ENCODE measurements at regions not wholly inside any gene's neighbourhood (a gene's known extent, or its start where the extent isn't known, plus 50 kb on each side); places are given as distances from the start of the nearest gene placed in this dataset.
"Not testable (repeated sequence)": the region's sequence is repeated elsewhere in the genome, so short reads cannot be mapped to it uniquely, and the experiment has no call there.

GRCh38 chr2:161033059-161033660 is 127.1 kb upstream of the TANK start:
- DNase-seq = no peak

GRCh38 chr2:161036926-161037325 is 123.3 kb upstream of the TANK start:
- no peak for DNase-seq

DNA sequence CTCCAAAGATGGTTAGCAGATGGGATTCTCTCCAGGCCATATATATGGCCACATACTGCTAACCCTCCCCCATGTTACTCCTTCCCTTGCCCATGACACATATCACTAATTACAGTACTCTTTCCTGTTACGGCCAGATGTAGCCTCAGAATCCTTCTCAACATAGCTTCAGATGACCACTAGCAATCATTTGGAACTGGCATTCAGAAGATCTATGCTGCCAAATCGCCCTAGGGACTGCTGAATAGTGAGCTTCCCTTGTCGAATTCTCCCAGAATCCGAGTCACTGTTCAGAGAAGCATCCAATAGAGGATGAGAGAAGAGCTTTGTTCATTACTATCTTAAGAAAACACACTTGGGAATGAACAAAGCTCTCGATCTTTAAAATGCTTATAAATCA is 121.2 kb upstream of the TANK start:
- DNase-seq = no peak

DNA sequence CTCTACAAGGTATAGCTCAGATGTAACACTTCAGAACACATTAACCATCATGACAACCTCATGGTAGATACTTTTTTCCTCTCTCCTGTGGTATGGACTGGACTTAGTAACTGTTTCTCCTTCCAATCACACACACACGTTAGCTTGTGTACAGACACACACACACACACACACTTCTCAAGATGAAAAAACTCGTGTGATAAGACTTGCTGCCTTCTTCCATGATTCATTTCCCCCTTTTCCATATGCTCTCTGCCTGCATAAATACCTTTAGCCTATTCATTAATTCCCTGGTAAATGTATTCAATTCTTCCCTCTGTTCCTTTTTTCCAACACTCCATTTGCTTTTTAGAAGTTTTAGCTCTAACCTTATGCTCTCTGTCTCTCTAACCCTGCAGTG is 118.9 kb upstream of the TANK start:
- DNase-seq = no peak

GRCh38 chr2:161042990-161043625 is 117.1 kb upstream of the TANK start:
- DNase-seq = no peak

GRCh38 chr2:161044095-161044865 is 115.9 kb upstream of the TANK start:
- peak in 1 of 2 experiments; percentile 29 for DNase-seq

DNA sequence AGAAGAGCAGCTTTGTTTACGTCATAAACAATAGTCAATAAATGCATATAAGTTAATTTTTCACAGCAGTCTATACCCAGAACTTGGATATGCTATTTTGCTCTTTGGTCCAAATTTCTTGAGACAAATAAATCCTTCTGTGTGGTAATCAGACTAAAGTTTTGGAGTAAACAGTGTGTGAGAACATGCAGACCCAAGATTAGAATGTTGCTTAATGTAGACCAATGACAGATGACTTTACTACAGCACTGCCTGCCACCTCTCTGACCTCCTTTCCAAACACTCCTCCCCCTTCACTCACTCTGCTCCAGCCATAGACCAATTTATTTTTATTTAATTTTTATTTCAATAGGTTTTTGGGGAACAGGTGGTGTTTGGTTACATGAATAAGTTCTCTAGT is 115.3 kb upstream of the TANK start:
- DNase-seq = no peak

DNA sequence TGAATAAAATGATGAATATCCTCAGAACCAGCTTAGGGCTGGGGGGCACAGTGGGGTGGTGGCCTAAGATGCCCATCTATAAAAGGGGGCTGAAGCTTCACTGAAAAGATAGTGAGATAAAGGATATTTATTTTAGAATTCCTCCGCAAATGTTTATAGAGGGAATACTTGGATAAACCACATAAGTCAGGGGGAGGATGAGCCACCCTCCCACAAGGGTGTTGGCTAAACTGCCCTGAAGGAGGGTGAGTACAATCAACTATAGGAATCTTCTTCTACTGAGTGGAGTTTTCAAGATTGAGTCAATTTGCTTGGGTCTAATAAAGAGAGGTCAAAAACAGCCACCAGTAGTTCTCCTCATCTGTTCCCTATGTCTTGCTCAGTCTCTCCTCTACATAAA is 114.5 kb upstream of the TANK start:
- no peak for DNase-seq

DNA sequence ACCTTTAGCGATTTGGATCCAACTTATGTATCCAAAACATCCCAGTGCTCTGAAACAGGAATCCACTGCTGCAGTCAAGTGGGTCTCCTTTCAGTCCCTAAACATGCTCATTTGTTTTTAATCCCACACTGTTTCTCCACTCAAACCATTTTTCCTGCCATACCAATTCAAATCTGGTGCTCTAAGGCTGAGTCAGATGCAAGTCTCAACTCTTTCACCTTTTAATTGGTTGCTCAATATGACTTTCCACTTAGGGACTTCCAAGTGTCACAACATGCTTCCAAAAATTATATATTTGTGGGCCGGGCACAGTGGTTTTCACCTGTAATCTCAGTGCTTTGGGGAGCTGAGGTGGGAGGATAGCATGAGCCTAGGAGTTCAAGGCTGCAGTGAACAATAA is 113.4 kb upstream of the TANK start:
- no peak for DNase-seq

GRCh38 chr2:161048317-161048716 is 111.9 kb upstream of the TANK start:
- DNase-seq = no peak

- no peak for DNase-seq
These were observed 110.7 kb upstream of the TANK start for GRCh38 chr2:161049559-161049958.

- no peak for DNase-seq
These were observed 108.0 kb upstream of the TANK start for GRCh38 chr2:161052214-161052613.

GRCh38 chr2:161055289-161055688 is 104.9 kb upstream of the TANK start:
- DNase-seq = no peak

GRCh38 chr2:161059388-161059787 is 100.8 kb upstream of the TANK start:
- no peak for DNase-seq

- no peak for DNase-seq
These were observed 98.4 kb upstream of the TANK start for GRCh38 chr2:161061786-161062185.

DNA sequence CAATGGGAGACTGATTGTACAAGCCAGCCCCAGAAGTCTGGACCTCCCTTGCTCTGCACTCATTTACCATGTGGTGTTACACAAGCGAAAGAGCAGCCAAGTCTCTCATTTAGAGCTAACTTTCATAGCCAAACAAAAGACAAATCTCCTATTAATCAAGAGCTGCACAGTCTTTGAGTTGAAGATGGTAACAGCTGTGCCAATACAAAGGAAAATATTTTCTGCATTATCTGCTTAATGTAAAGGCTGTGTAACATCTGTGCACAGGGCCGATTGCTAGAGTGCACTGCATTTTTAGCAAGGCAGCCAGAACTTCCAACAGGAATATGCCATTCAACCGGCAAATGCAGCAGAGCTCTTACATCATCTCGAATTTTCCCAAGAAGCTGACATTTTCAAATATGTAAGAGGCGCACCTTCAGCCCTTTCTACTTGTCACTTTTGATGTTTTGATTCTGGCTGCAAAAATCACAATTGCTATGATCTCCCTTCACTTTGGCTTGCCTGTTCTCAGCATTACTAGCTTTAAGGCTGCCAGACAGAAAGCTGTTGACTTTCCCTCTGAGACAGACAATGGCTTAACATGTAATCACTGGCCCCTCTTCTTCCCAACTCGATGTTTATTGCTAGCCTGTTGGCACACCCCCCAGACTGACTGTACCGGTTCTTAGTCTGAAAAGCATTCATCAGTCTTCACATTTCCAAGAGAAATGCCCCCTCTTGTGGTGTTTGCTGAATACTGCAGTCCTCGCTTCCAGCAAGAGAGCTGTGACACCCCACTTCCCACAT is 96.9 kb upstream of the TANK start:
- DNase-seq = peak; percentile 66 to 90

GRCh38 chr2:161063946-161064306 is 96.3 kb upstream of the TANK start:
- no peak for DNase-seq

GRCh38 chr2:161067846-161068350 is 92.3 kb upstream of the TANK start:
- no peak for DNase-seq

- no peak for DNase-seq
These were observed 91.6 kb upstream of the TANK start for GRCh38 chr2:161068670-161069069.

GRCh38 chr2:161070693-161071479 is 89.3 kb upstream of the TANK start:
- DNase-seq = no peak

DNA sequence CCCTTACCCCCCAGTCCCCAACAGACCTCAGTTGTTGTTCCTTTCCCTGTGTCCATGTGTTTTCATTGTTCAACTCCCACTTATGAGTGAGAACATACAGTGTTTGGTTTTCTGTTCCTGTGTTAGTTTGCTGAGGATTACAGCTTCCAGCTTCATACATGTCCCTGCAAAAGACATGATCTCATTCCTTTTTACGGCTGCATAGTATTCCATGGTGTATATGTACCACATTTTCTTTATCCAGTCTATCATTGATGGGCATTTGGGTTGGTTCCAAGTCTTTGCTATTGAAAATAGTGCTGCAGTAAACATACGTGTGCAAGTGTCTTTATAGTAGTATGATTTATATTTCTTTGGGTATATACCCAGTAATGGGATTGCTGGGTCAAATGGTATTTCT is 87.8 kb upstream of the TANK start:
- DNase-seq = not testable (repeated sequence)

DNA sequence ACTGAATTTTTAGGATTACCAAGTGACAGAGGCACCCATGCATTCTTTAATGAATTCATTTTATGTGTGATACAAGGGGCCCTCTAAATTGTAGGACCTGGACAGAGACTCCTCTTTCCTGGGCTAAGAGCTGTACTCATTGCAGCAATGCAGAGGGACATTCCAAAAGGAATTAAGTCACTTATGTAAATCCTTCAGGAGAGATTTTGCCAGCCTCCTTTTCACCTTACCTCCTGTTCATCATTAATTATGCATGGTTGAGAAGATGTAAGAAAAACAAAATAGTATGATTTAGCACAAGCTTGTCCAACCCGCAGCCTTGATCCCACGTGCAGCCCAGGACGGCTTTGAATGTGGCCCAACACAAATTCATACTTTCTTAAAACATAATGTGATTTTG is 84.5 kb upstream of the TANK start:
- DNase-seq = no peak

GRCh38 chr2:161076936-161077335 is 83.3 kb upstream of the TANK start:
- no peak for DNase-seq
